SU-DHL-6 (cell line): ENCODE measurements at regions not wholly inside any gene's neighbourhood (a gene's known extent, or its start where the extent isn't known, plus 50 kb on each side); places are given as distances from the start of the nearest gene placed in this dataset.

ENCODE experiments used
- H2AFZ ChIP-seq: fragments of 200-600 bp; sonication (generic); 2 replicates; pipeline ENCODE4 v1.6.1; 2014; ENCODE audit warnings: low read depth, mild to moderate bottlenecking, moderate library complexity, mixed read lengths, antibody characterized with exemption, low read length; ENCODE audit not compliant: severe bottlenecking
- H3F3A ChIP-seq: fragments of 200-600 bp; shearing (Covaris generic); 2 replicates; pipeline ENCODE4 v1.6.0; 2016; ENCODE audit warnings: antibody characterized with exemption, mild to moderate bottlenecking; ENCODE audit not compliant: insufficient read depth
- H3K27ac ChIP-seq: fragments of 200-600 bp; sonication (generic); 2 replicates; pipeline ENCODE4 v1.5.1; 2016; ENCODE audit warnings: low read depth, mild to moderate bottlenecking, low read length, moderate library complexity, mixed read lengths
- H3K27me3 ChIP-seq: fragments of 200-600 bp; sonication (generic), shearing (Covaris generic); 2 replicates; pipeline ENCODE4 v1.6.0; 2014; ENCODE audit warnings: mild to moderate bottlenecking, low read length
- H3K36me3 ChIP-seq: fragments of 200-600 bp; sonication (generic); 2 replicates; pipeline ENCODE4 v1.6.1; 2014; ENCODE audit warnings: mild to moderate bottlenecking, low read length, mixed read lengths
- H3K4me2 ChIP-seq: fragments of 300-600, 200-600 bp; shearing (Covaris generic), sonication (generic); 2 replicates; pipeline ENCODE4 v1.6.0; 2014; ENCODE audit warnings: low read length, low read depth, mild to moderate bottlenecking; ENCODE audit not compliant: poor library complexity, severe bottlenecking
- H3K4me3 ChIP-seq: fragments of 200-600 bp; sonication (generic); 2 replicates; pipeline ENCODE4 v1.5.1; 2014; ENCODE audit warnings: antibody characterized with exemption, low read length, mild to moderate bottlenecking, mixed read lengths; ENCODE audit not compliant: insufficient read depth, poor library complexity, severe bottlenecking
- H3K79me2 ChIP-seq: fragments of 200-600 bp; sonication (generic); 2 replicates; pipeline ENCODE4 v1.6.1; 2014; ENCODE audit warnings: mild to moderate bottlenecking, low read length, moderate library complexity; ENCODE audit not compliant: insufficient read depth
- H3K9ac ChIP-seq: fragments of 200-600 bp; sonication (generic); 2 replicates; pipeline ENCODE4 v1.7.0; 2014; ENCODE audit warnings: mild to moderate bottlenecking, low read length
- H3K9me2 ChIP-seq: fragments of 200-600 bp; sonication (generic); replicated peaks from 2 replicates; pipeline ENCODE4 v1.6.1; 2014; ENCODE audit warnings: low read length; ENCODE audit not compliant: insufficient read depth
- H3K9me3 ChIP-seq: fragments of 200-600 bp; sonication (generic); 2 replicates; pipeline ENCODE4 v1.6.1; 2014; ENCODE audit warnings: low read length, mixed read lengths; ENCODE audit not compliant: insufficient read depth
- H4K20me1 ChIP-seq: fragments of 200-600 bp; sonication (generic); 2 replicates; pipeline ENCODE4 v1.6.1; 2014; ENCODE audit warnings: low read depth, mild to moderate bottlenecking, antibody characterized with exemption, low read length, moderate library complexity, mixed read lengths
- EZH2phosphoT487 ChIP-seq: fragments of 200-600 bp; sonication (generic), shearing (Covaris generic); conservative IDR thresholded peaks from 2 replicates; pipeline ENCODE4 v1.6.1; 2018; ENCODE audit warnings: mild to moderate bottlenecking, antibody characterized with exemption, low read length, moderate library complexity, mixed read lengths
- TF ChIP-seq, protein P1 (sequence below): fragments of 200-600 bp; sonication (generic); IDR thresholded peaks from one replicate; pipeline ENCODE4 v1.5.1; 2017; ENCODE audit warnings: antibody characterized with exemption, mild to moderate bottlenecking, low read length, moderate library complexity; ENCODE audit not compliant: insufficient read depth, poor library complexity, severe bottlenecking

DNA sequence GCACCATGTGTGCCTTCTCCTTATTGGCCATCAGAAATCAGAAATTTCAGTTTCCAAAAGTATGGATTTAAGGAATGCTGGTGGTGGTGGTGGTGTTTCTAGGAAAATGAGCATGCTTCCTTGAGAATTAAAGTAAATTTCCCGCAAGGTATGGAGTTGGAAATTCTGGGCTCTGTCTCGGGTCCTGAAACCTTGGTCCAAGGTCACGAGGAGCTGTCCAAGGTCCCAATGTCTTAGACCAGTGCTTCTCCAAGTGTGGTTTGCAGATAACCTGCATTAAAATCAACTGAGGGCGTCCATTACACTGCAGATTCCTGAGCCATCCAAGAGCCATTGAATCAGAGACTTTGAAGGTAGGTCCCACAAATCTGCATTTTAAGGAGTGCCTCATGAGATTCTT lies 210.9 kb upstream of the PKDCC start:
- Histone ChIP-seq H3K27ac (no peak overlapping the region), H3K79me2 (no peaks in the 10 kb centered on the region), H2AFZ (no peak overlapping the region), H3K9me3 (no peaks in the 10 kb centered on the region), H3K4me3 (no peak overlapping the region), H3K4me2 (no peak overlapping the region), H3F3A (no peaks in the 10 kb centered on the region), H4K20me1 (no peaks in the 10 kb centered on the region), H3K9me2 (no peaks in the 10 kb centered on the region), H3K9ac (no peak overlapping the region), H3K36me3 (no peaks in the 10 kb centered on the region), H3K27me3 (no peaks in the 10 kb centered on the region)
- TF ChIP-seq EZH2phosphoT487, result no peak
- TF ChIP-seq, protein P1, sequence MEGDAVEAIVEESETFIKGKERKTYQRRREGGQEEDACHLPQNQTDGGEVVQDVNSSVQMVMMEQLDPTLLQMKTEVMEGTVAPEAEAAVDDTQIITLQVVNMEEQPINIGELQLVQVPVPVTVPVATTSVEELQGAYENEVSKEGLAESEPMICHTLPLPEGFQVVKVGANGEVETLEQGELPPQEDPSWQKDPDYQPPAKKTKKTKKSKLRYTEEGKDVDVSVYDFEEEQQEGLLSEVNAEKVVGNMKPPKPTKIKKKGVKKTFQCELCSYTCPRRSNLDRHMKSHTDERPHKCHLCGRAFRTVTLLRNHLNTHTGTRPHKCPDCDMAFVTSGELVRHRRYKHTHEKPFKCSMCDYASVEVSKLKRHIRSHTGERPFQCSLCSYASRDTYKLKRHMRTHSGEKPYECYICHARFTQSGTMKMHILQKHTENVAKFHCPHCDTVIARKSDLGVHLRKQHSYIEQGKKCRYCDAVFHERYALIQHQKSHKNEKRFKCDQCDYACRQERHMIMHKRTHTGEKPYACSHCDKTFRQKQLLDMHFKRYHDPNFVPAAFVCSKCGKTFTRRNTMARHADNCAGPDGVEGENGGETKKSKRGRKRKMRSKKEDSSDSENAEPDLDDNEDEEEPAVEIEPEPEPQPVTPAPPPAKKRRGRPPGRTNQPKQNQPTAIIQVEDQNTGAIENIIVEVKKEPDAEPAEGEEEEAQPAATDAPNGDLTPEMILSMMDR, result no peak

DNA sequence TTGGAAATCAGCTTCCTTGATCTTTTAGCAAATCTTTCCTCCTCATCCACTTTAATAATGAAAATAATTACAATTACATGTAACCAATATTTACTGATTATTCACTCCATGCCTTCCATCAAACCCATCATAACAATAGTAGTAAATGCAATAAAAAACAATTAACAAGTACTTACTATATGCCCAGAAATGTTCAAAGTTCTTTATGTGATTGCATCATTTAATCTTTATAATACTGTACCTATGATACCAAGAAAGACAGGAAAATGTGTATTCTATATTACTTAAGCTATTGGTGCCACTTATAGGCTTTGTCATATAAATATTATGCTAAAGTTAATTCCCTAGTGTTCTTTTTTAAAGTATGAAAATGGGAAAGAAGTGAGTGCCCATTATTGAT lies 210.2 kb upstream of the PKDCC start:
- no peaks in the 10 kb centered on the region for H3K79me2 ChIP-seq
- H3K9me3 ChIP-seq, result no peaks in the 10 kb centered on the region
- no peak overlapping the region for H2AFZ ChIP-seq
- no peaks in the 10 kb centered on the region for H3K27me3 ChIP-seq
- H3K27ac ChIP-seq, result no peak overlapping the region
- H3K4me3 ChIP-seq, result no peak overlapping the region
- no peaks in the 10 kb centered on the region for H4K20me1 ChIP-seq
- H3K36me3 ChIP-seq, result no peaks in the 10 kb centered on the region
- no peak overlapping the region for H3K4me2 ChIP-seq
- TF ChIP-seq, protein P1, result no peak
- TF ChIP-seq EZH2phosphoT487, result no peak
- no peak overlapping the region for H3K9ac ChIP-seq
- no peaks in the 10 kb centered on the region for H3K9me2 ChIP-seq
- no peaks in the 10 kb centered on the region for H3F3A ChIP-seq

DNA sequence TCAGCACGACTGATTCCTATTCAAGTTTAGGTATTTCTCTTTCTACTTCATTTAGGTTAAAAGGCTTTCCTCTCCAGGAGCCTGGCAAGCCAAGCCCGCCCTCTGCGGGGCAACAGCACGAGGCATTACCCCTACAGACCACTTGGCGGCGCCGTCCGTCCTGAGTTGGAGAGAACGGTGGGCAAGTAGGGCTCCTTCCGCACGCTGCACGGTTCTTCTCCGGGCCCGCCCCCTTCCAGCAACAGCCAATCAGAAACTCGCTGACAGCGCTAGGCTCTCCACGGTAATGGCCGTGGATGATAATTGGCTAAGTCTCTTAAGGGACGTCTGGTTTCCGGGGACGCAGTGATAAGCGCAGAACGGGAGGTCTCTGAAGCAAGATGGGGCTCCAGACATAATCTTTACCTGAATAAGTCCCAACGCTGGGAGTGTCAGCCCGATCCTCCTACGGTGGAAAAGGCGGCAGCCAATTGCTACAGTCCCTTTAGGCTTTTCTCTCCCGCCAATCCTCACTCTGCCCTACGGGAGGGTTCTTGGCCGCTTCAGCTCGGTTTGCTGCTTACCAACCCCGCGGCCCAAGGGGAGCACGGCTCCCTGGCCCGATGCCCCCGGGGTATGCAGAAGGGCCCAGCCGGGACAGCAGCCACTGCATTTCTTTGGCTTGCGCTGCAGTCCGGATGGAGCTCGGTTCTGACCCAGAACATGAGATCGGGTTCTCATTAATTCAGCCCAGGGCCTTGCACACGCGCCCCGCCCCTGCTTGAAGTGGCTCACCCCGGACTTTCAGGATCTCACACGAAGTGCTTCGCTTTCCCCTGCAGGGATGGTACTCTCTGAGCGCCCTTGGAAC lies 206.9 kb upstream of the PKDCC start:
- H2AFZ ChIP-seq, result no peak overlapping the region
- no peak overlapping the region for H3K9ac ChIP-seq

More for the DNA sequence above, 206.9 kb upstream of the PKDCC start:
- Histone ChIP-seq H3K9me3 (no peaks in the 10 kb centered on the region), H3K27ac (no peak overlapping the region), H3K4me3 (no peak overlapping the region), H3K79me2 (no peaks in the 10 kb centered on the region), H3K9me2 (no peaks in the 10 kb centered on the region), H3K27me3 (no peaks in the 10 kb centered on the region), H3K4me2 (no peak overlapping the region), H3F3A (no peaks in the 10 kb centered on the region), H4K20me1 (no peaks in the 10 kb centered on the region), H3K36me3 (no peaks in the 10 kb centered on the region)
- no peak for TF ChIP-seq EZH2phosphoT487
- TF ChIP-seq, protein P1, result peak; percentile 41
